Vagina (tissue), 2 donors: ENCODE measurements at regions not wholly inside any gene's neighbourhood (a gene's known extent, or its start where the extent isn't known, plus 50 kb on each side); places are given as distances from the start of the nearest gene placed in this dataset.

Source experiments
- CTCF ChIP-seq, 3 experiments: fragments of 450-650 bp in 2 of 3; fragments of 200-600 bp in 1 of 3; sonication (generic) in 1 of 3; IDR thresholded peaks; one replicate each; pipeline ENCODE4 v1.5.1; 2017 to 2019; ENCODE audit warnings: antibody characterized with exemption in 3 of 3, mild to moderate bottlenecking in 2 of 3, moderate library complexity in 2 of 3
- POLR2AphosphoS5 ChIP-seq, 2 donors: sonication (generic); formaldehyde crosslinking; IDR thresholded peaks; one replicate each; pipeline ENCODE4 v1.9.0; 2017; ENCODE audit warnings: antibody characterized with exemption in 2 of 2, mild to moderate bottlenecking in 2 of 2, low read depth in 1 of 2; ENCODE audit not compliant: insufficient read depth in 1 of 2

DNA sequence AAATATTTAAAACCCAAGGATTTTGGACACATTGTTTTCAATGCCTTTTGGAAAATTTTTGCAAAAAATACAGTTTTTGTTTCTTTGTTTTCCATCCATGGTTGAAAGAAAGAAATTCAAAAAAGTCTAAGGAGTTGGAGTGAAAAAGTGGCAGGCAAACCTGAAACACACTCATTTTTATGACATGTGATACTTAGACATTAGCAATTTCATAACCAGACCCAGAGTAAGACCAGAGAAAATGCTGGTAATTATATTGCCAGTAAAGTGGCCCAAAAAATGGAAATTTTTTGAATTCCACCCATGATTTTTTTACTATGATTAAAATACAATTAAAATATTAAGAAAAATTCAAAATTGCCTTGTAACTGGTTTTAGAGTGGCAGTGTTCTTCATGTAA, 128.2 kb downstream of the SLC17A6 start:
- TF ChIP-seq CTCF (IDR thresholded peaks at IDR 0.05) (no peak), POLR2AphosphoS5 (IDR thresholded peaks at IDR 0.05; ENCODE audit: insufficient read depth in 1 of 2, low read depth in 1 of 2) (no peak)
